HTR-8/SVneo (cell line): ENCODE measurements at regions not wholly inside any gene's neighbourhood (a gene's known extent, or its start where the extent isn't known, plus 50 kb on each side); places are given as distances from the start of the nearest gene placed in this dataset.

Experiments
- DNase-seq: peaks from one replicate; pipeline ENCODE4 v3.0.0; 2011; ENCODE audit warnings: low spot score, mixed read lengths; ENCODE audit not compliant: insufficient read length
- FAIRE-seq: peaks from 2 replicates; lab custom pipeline; 2011; peaks lifted over from hg19 to GRCh38; lab: Jason Lieb, UNC

DNA sequence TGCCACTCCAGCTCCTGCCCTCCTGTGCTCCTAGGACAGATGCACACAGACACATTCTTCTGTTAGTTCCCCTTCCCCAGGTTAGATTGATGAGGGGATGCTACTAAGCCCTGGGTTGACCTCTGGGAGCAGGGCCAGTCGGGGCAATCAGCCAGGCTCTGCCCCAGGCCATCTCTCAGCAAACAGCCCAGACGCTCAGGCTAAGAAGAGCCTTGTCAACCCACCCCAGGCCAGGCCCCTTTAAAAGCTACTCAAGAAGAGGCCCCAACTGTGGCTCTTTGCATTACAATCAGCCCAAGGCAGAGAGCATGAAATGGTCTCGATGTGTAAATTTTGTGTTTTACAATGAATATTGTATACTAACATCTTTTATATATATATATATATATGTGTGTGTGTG is 107.4 kb downstream of the TFAP2A start:
- FAIRE-seq (no peak), DNase-seq (no peak)

- DNase-seq (no peak), FAIRE-seq (no peak)
Observed at GRCh38 chr6:10307028-10307427, 107.8 kb downstream of the TFAP2A start.

GRCh38 chr6:10305790-10306415 is 109.0 kb downstream of the TFAP2A start:
- no peak for FAIRE-seq
- no peak for DNase-seq

- FAIRE-seq (no peak), DNase-seq (no peak)
Observed at GRCh38 chr6:10303608-10304506, 111.0 kb downstream of the TFAP2A start.

GRCh38 chr6:10302566-10303235 is 112.2 kb downstream of the TFAP2A start:
- DNase-seq (no peak), FAIRE-seq (no peak)

- DNase-seq (no peak), FAIRE-seq (no peak)
Observed at GRCh38 chr6:10300071-10300470, 114.8 kb downstream of the TFAP2A start.

DNA sequence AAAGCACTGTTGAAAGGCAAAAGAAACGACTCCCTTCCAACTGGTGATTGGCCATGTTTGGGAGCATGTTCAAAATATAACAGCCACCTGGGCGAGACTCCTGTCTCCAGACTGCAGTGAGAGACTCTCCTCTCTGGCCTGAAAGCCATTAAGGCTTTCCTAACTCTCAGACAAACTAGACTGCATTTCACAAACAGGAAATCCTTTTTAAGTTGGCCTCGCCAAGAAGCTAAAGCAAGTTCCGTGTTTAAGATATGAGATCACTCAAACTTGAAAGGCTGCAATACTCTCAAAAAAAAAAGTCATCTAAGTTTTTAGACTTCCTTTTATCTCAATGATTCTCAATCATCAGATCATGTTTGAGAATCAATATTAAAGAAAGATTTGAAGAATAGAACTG is 117.0 kb downstream of the TFAP2A start:
- no peak for DNase-seq
- no peak for FAIRE-seq

GRCh38 chr6:10278746-10279145 is 136.1 kb downstream of the TFAP2A start:
- no peak for FAIRE-seq
- no peak for DNase-seq

GRCh38 chr6:10276660-10277287 is 138.1 kb downstream of the TFAP2A start:
- FAIRE-seq: peak; percentile 55
- peak; percentile 62 for DNase-seq

GRCh38 chr6:10276106-10276505 is 138.8 kb downstream of the TFAP2A start:
- DNase-seq (peak; percentile 38), FAIRE-seq (peak; percentile 55)

GRCh38 chr6:10272591-10272990 is 142.3 kb downstream of the TFAP2A start:
- no peak for FAIRE-seq
- DNase-seq: peak; percentile 10

DNA sequence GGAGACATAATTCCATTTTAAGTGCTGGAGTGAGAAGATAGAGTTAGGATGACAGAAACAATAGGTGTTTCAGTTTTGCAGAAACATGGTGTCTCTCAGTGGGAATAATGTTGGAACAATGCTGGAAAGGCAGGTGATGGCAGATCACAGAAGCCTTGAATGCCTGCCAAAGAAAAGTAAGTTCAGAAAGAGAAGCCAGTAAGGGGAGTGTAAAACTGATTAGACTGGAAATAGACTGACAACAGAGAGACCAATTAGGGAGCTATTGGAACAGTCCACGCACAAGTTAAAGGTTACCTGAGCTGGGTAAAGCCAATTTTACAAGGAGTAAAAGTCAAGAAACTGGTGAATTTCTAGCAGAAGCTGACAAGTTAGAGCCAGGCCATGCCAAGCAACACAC is 142.9 kb downstream of the TFAP2A start:
- no peak for FAIRE-seq
- DNase-seq: no peak

- DNase-seq: peak; percentile 12
- no peak for FAIRE-seq
Observed at GRCh38 chr6:10269814-10270472, 144.9 kb downstream of the TFAP2A start.

DNA sequence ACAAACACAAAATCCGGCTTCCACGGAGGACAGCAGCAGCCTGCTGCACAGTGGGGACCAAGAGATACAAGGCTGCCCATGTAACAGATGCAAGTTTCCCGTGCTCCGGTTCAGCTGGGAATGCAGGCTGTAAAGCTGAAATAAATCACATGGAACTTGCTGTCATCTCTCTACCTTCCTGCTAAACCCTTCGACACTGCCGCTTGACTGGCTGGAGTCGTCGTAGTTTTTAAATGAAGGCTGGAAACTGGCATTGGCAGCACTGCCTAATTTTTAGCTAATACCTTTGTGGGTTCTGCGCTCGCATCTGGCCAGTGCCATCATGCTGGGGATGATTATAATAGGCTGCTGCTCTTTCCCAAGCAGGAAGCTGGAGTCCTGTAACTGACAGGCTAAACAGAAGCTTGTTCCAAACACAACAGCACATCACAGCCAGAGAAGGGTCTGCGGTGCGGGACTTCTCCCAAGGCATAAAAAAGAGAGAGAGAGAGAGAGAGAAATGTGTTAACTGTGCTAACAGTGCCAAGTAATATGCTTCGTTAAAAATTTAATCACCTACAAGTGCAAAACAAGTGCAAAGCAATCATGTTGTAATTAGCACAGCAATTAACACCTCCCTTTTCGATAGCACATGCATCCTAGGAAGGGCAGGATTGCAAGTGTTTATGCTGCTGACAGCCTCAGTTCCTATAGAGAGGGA is 146.1 kb downstream of the TFAP2A start:
- DNase-seq: no peak
- no peak for FAIRE-seq

GRCh38 chr6:10268111-10268510 is 146.8 kb downstream of the TFAP2A start:
- DNase-seq (no peak), FAIRE-seq (no peak)

DNA sequence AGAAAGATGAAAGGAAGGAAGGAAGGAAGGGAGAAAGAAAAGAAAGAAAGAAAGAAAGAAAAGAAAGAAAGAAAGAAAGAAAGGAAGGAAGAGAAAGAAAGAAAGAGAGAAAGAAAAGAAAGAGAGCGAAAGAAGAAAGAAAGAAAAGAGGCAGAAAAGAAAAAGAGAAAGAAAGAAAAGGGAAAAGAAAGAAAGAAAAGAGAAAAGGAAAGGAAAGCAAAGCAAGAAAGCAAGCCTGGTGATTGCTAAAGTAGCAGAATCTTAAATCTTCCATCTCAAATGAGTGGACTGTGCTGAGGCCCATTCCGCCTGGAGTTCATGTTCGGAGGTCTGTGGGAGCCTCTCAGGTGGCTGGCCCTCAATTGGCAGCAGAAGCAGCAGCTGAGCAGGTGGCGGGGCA is 148.4 kb downstream of the TFAP2A start:
- DNase-seq (no peak), FAIRE-seq (no peak)

GRCh38 chr6:10266061-10266460 is 148.8 kb downstream of the TFAP2A start:
- DNase-seq: no peak
- FAIRE-seq: no peak

- DNase-seq: no peak
- no peak for FAIRE-seq
Observed at GRCh38 chr6:10262505-10262904, 152.4 kb downstream of the TFAP2A start.

DNA sequence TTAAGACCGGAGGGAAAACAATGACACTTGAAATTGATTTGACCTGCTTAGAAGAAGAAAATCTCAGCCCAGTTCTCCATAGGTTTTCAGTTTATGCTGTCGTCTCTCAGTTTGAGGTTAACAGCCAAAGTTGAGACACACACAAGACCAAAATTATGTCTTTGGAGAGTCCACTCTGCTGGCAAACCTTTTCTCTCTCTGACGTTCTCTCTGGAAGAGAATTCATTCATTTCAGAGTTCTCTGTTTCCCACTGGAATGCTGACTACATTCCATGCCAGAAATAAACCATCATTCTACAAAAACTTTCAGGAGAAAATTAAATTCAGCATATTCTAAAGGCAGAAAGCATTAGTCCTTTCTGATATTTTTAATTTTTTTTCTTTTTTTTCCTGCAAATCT is 155.2 kb downstream of the TFAP2A start:
- FAIRE-seq (no peak), DNase-seq (no peak)

GRCh38 chr6:10258341-10258740 is 156.5 kb downstream of the TFAP2A start:
- FAIRE-seq (no peak), DNase-seq (no peak)
